Endothelial cell of umbilical vein (primary cell): ENCODE measurements at regions not wholly inside any gene's neighbourhood (a gene's known extent, or its start where the extent isn't known, plus 50 kb on each side); places are given as distances from the start of the nearest gene placed in this dataset.

Experiments
- BruUV-seq: library from RNA; stranded (reverse); fragments of 400-500 nt; replicated peaks from 2 replicates; lab custom pipeline; 2021; lab: Mats Ljungman, UMichigan
- CTCF ChIA-PET: fragments of 300-600, 350-600 bp; sonication (Branson Sonifier 250); formaldehyde crosslinking; loops from one replicate; lab custom pipeline; 2021; ENCODE audit warnings: antibody characterized with exemption, inconsistent platforms; lab: Charles Lee
- POLR2A ChIA-PET: fragments of 300-600, 350-600 bp; sonication (Branson Sonifier 250); formaldehyde crosslinking; loops from one replicate; lab custom pipeline; 2021; ENCODE audit warnings: antibody characterized with exemption, inconsistent platforms; lab: Charles Lee
- DNase-seq: peaks from one replicate; pipeline ENCODE4 v3.0.0-alpha.2; 2011; ENCODE audit warnings: low read depth, low spot score
- FAIRE-seq: peaks from 2 replicates; lab custom pipeline; 2011; peaks lifted over from hg19 to GRCh38; lab: Jason Lieb, UNC
- H2AFZ ChIP-seq: 2 replicates; pipeline ENCODE4 v1.6.0; 2012; ENCODE audit warnings: low read depth, low read length, control low read depth, inconsistent platforms
- H3K27ac ChIP-seq: 2 replicates; pipeline ENCODE4 v1.5.1; 2011; ENCODE audit warnings: low read depth, mild to moderate bottlenecking, control low read depth, low read length, moderate library complexity; ENCODE audit not compliant: insufficient read depth
- H3K27me3 ChIP-seq, 2 experiments: 2 replicates each; pipeline versions ENCODE4 v1.6.0 to v1.6.1; 2011; ENCODE audit warnings: low read length in 2 of 2, mixed read lengths in 1 of 2; ENCODE audit not compliant: control insufficient read depth in 2 of 2, insufficient read depth in 2 of 2
- H3K36me3 ChIP-seq, 2 experiments: 2 replicates in 1 of 2; 3 replicates in 1 of 2; pipeline ENCODE4 v1.5.1; 2011; ENCODE audit warnings: low read length in 2 of 2, mild to moderate bottlenecking in 1 of 2, moderate library complexity in 1 of 2; ENCODE audit not compliant: control insufficient read depth in 2 of 2, insufficient read depth in 2 of 2; ENCODE audit errors: extremely low read depth in 1 of 2
- H3K4me1 ChIP-seq: 3 replicates; pipeline ENCODE4 v1.5.1; 2011; ENCODE audit warnings: mild to moderate bottlenecking, low read length; ENCODE audit not compliant: control insufficient read depth, insufficient read depth; ENCODE audit errors: extremely low read depth
- H3K4me2 ChIP-seq: 2 replicates; pipeline ENCODE4 v1.6.1; 2011; ENCODE audit warnings: low read length, control low read depth, mixed read lengths; ENCODE audit not compliant: insufficient read depth
- H3K4me3 ChIP-seq, 3 experiments: fragments of 200-600 bp in 1 of 3; sonication (generic), shearing (Covaris generic) in 1 of 3; replicated peaks in 1 of 3; 2 replicates each; pipeline ENCODE4 v1.5.1; 2011 to 2016; ENCODE audit warnings: control low read depth in 3 of 3, low read length in 3 of 3, mild to moderate bottlenecking in 2 of 3, inconsistent platforms in 1 of 3, low read depth in 1 of 3, moderate library complexity in 1 of 3; ENCODE audit not compliant: insufficient read depth in 1 of 3
- H3K79me2 ChIP-seq: 2 replicates; pipeline ENCODE4 v1.6.0; 2012; ENCODE audit warnings: low read length, inconsistent platforms; ENCODE audit not compliant: control insufficient read depth, insufficient read depth
- H3K9ac ChIP-seq: replicated peaks from 2 replicates; pipeline ENCODE3; 2011; ENCODE audit warnings: low read length, control low read depth; ENCODE audit not compliant: insufficient read depth; ENCODE audit errors: extremely low read depth
- H3K9me1 ChIP-seq: replicated peaks from 3 replicates; pipeline ENCODE4 v1.6.0; 2011; ENCODE audit warnings: mild to moderate bottlenecking, low read length; ENCODE audit not compliant: control insufficient read depth, insufficient read depth; ENCODE audit errors: extremely low read depth
- H3K9me3 ChIP-seq: replicated peaks from 2 replicates; pipeline ENCODE4 v1.5.1; 2012; ENCODE audit warnings: low read length, inconsistent platforms; ENCODE audit not compliant: control insufficient read depth, insufficient read depth
- H4K20me1 ChIP-seq: replicated peaks from 2 replicates; pipeline ENCODE3; 2011; ENCODE audit warnings: mild to moderate bottlenecking, low read length; ENCODE audit not compliant: control insufficient read depth, insufficient read depth; ENCODE audit errors: extremely low read depth
- EZH2 ChIP-seq: IDR thresholded peaks from 2 replicates; pipeline ENCODE4 v1.6.1; 2012; ENCODE audit warnings: borderline replicate concordance, low read depth, mild to moderate bottlenecking, moderate library complexity, low read length, inconsistent platforms; ENCODE audit not compliant: severe bottlenecking
- FOS ChIP-seq: IDR thresholded peaks from 2 replicates; pipeline ENCODE4 v1.6.1; 2011; ENCODE audit warnings: mild to moderate bottlenecking, low read length, moderate library complexity, borderline replicate concordance; ENCODE audit not compliant: insufficient read depth
- GATA2 ChIP-seq: IDR thresholded peaks from 2 replicates; pipeline ENCODE4 v1.7.0; 2011; ENCODE audit warnings: low read depth, mild to moderate bottlenecking, moderate library complexity, mixed read lengths, low read length; ENCODE audit not compliant: insufficient read length, insufficient read depth
- JUN ChIP-seq: IDR thresholded peaks from 2 replicates; pipeline ENCODE4 v1.6.1; 2011; ENCODE audit warnings: borderline replicate concordance, low read depth; ENCODE audit not compliant: insufficient read length, insufficient read depth
- MAX ChIP-seq: IDR thresholded peaks from 2 replicates; pipeline ENCODE4 v1.6.1; 2011; ENCODE audit not compliant: insufficient read depth, insufficient read length
- MYC ChIP-seq: IDR thresholded peaks from one replicate; pipeline ENCODE4 v1.6.1; 2011; ENCODE audit warnings: mild to moderate bottlenecking, low read depth, low read length
- POLR2A ChIP-seq: IDR thresholded peaks from 2 replicates; pipeline ENCODE4 v1.6.1; 2012; ENCODE audit warnings: low read depth, mild to moderate bottlenecking, control low read depth, low read length
- POLR2AphosphoS5 ChIP-seq: IDR thresholded peaks from 2 replicates; pipeline ENCODE4 v1.6.1; 2012; ENCODE audit warnings: low read depth, mild to moderate bottlenecking, control low read depth, low read length, moderate library complexity; ENCODE audit not compliant: insufficient read depth
- dilution Hi-C: fragments of 300-500 bp; cut with MboI; formaldehyde crosslinking; loops from one replicate; pipeline ENCODE4 v1.15.0; 2019; ENCODE audit warnings: low sequenced_read_pairs; ENCODE audit not compliant: extremely low pct_ligation_motif_present
- intact Hi-C: fragments of 100-400 bp; cut with micrococcal nuclease; formaldehyde crosslinking; loops from one replicate; pipeline ENCODE4 v1.10.0; 2022
- TF ChIP-seq, protein P1 (sequence below), 2 donors: IDR thresholded peaks; 1 replicate in 1 of 2; 2 replicates in 1 of 2; pipeline ENCODE4 v1.5.1; 2011; ENCODE audit warnings: low read length in 2 of 2, mild to moderate bottlenecking in 2 of 2, moderate library complexity in 2 of 2, control low read depth in 1 of 2, inconsistent platforms in 1 of 2, low read depth in 1 of 2; ENCODE audit not compliant: insufficient read depth in 1 of 2; ENCODE audit errors: extremely low read depth in 1 of 2

GRCh38 chr5:175092691-175093090 lies 351.3 kb downstream of the DRD1 start:
- intact Hi-C loops, result no loop called here
- no peak overlapping the region for H3K9ac ChIP-seq
- TF ChIP-seq MYC (no peak), FOS (no peak), POLR2AphosphoS5 (no peak), EZH2 (no peak), GATA2 (no peak), MAX (no peak), POLR2A (no peak), JUN (no peak)
- TF ChIP-seq, protein P1, sequence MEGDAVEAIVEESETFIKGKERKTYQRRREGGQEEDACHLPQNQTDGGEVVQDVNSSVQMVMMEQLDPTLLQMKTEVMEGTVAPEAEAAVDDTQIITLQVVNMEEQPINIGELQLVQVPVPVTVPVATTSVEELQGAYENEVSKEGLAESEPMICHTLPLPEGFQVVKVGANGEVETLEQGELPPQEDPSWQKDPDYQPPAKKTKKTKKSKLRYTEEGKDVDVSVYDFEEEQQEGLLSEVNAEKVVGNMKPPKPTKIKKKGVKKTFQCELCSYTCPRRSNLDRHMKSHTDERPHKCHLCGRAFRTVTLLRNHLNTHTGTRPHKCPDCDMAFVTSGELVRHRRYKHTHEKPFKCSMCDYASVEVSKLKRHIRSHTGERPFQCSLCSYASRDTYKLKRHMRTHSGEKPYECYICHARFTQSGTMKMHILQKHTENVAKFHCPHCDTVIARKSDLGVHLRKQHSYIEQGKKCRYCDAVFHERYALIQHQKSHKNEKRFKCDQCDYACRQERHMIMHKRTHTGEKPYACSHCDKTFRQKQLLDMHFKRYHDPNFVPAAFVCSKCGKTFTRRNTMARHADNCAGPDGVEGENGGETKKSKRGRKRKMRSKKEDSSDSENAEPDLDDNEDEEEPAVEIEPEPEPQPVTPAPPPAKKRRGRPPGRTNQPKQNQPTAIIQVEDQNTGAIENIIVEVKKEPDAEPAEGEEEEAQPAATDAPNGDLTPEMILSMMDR (IDR thresholded peaks at IDR 0.05; ENCODE audit: extremely low read depth in 1 of 2, insufficient read depth in 1 of 2, low read depth in 1 of 2, low read length in 2 of 2), result no peak
- no peaks in the 10 kb centered on the region for H3K36me3 ChIP-seq
- no peak for FAIRE-seq
- dilution Hi-C loops, result no loop called here
- no peaks in the 10 kb centered on the region for H4K20me1 ChIP-seq
- H2AFZ ChIP-seq, result no peak overlapping the region
- no TSS peak for BruUV-seq
- no peaks in the 10 kb centered on the region for H3K27me3 ChIP-seq
- no peaks in the 10 kb centered on the region for H3K9me1 ChIP-seq
- DNase-seq, result no peak
- no peak overlapping the region for H3K4me3 ChIP-seq
- H3K4me2 ChIP-seq, result no peak overlapping the region
- H3K4me1 ChIP-seq, result no peaks in the 10 kb centered on the region
- no peaks in the 10 kb centered on the region for H3K79me2 ChIP-seq
- peaks cover 3% of the 10 kb centered on the region for H3K9me3 ChIP-seq
- POLR2A ChIA-PET, result no interaction called here
- H3K27ac ChIP-seq, result no peak overlapping the region
- CTCF ChIA-PET, result no interaction called here
